HG03196 (cell line): ENCODE measurements at regions not wholly inside any gene's neighbourhood (a gene's known extent, or its start where the extent isn't known, plus 50 kb on each side); places are given as distances from the start of the nearest gene placed in this dataset.
"Not testable (repeated sequence)": the region's sequence is repeated elsewhere in the genome, so short reads cannot be mapped to it uniquely, and the experiment has no call there.

Source experiments
- ATAC-seq: cut with Tn5 transposase; IDR thresholded peaks from one replicate; pipeline ENCODE4 v1.9.1; 2021; ENCODE audit not compliant: unreplicated experiment

GRCh38 chr11:15686259-15686658, 571.5 kb downstream of the INSC start:
- not testable (repeated sequence) for ATAC-seq

- no peak for ATAC-seq
Measured at GRCh38 chr11:15687342-15687741, 572.6 kb downstream of the INSC start.

GRCh38 chr11:15688351-15688792, 573.6 kb downstream of the INSC start:
- no peak for ATAC-seq

GRCh38 chr11:15690320-15690719, 575.6 kb downstream of the INSC start:
- ATAC-seq, result no peak

- no peak for ATAC-seq
Measured at GRCh38 chr11:15692739-15693138, 578.0 kb downstream of the INSC start.

- no peak for ATAC-seq
Measured at GRCh38 chr11:15695096-15695721, 580.5 kb downstream of the INSC start.

GRCh38 chr11:15696069-15696468, 581.3 kb downstream of the INSC start:
- no peak for ATAC-seq

- no peak for ATAC-seq
Measured at GRCh38 chr11:15697437-15698236, 582.9 kb downstream of the INSC start.

- no peak for ATAC-seq
Measured at GRCh38 chr11:15698855-15699254, 584.1 kb downstream of the INSC start.

- ATAC-seq, result no peak
Measured at GRCh38 chr11:15699978-15700377, 585.3 kb downstream of the INSC start.

- no peak for ATAC-seq
Measured at GRCh38 chr11:15700456-15700855, 585.7 kb downstream of the INSC start.

- no peak for ATAC-seq
Measured at GRCh38 chr11:15704064-15704463, 589.3 kb downstream of the INSC start.

GRCh38 chr11:15704556-15704955, 589.8 kb downstream of the INSC start:
- ATAC-seq, result no peak

- no peak for ATAC-seq
Measured at GRCh38 chr11:15705891-15706290, 591.2 kb downstream of the INSC start.

- no peak for ATAC-seq
Measured at GRCh38 chr11:15707194-15707593, 592.5 kb downstream of the INSC start.

- ATAC-seq, result no peak
Measured at GRCh38 chr11:15707971-15708370, 593.2 kb downstream of the INSC start.

- no peak for ATAC-seq
Measured at GRCh38 chr11:15710580-15711275, 596.0 kb downstream of the INSC start.

- ATAC-seq, result no peak
Measured at GRCh38 chr11:15711311-15711710, 596.6 kb downstream of the INSC start.

GRCh38 chr11:15714641-15715399, 600.1 kb downstream of the INSC start:
- ATAC-seq, result no peak

- ATAC-seq, result no peak
Measured at GRCh38 chr11:15716550-15716949, 601.8 kb downstream of the INSC start.

GRCh38 chr11:15720460-15720859, 605.7 kb downstream of the INSC start:
- ATAC-seq, result no peak
